Loucy (cell line): ENCODE measurements at regions not wholly inside any gene's neighbourhood (a gene's known extent, or its start where the extent isn't known, plus 50 kb on each side); places are given as distances from the start of the nearest gene placed in this dataset.

Experiments
- H2AFZ ChIP-seq: fragments of 200-600 bp; sonication (generic); 2 replicates; pipeline ENCODE4 v1.6.0; 2016; ENCODE audit warnings: antibody characterized with exemption, mild to moderate bottlenecking, low read length, moderate library complexity
- H3F3A ChIP-seq: fragments of 200-600 bp; 2 replicates; pipeline ENCODE4 v1.6.0; 2016; ENCODE audit warnings: antibody characterized with exemption, low read depth, mild to moderate bottlenecking
- H3K27me3 ChIP-seq: fragments of 200-600 bp; sonication (generic); 2 replicates; pipeline ENCODE4 v1.6.1; 2014; ENCODE audit warnings: low read length, mild to moderate bottlenecking; ENCODE audit not compliant: insufficient read depth, poor library complexity, severe bottlenecking
- H3K36me3 ChIP-seq: fragments of 200-600 bp; sonication (generic); 2 replicates; pipeline ENCODE4 v1.6.1; 2016; ENCODE audit warnings: low read length; ENCODE audit not compliant: insufficient read depth
- H3K4me1 ChIP-seq: fragments of 200-600 bp; sonication (generic); 2 replicates; pipeline ENCODE4 v1.5.1; 2014; ENCODE audit warnings: low read length, mild to moderate bottlenecking; ENCODE audit not compliant: insufficient read depth, poor library complexity, severe bottlenecking
- H3K4me2 ChIP-seq: fragments of 200-600 bp; sonication (generic); 2 replicates; pipeline ENCODE4 v1.6.0; 2014; ENCODE audit warnings: antibody characterized with exemption, low read length, low read depth, mild to moderate bottlenecking; ENCODE audit not compliant: poor library complexity, severe bottlenecking
- H3K4me3 ChIP-seq: fragments of 200-600 bp; sonication (generic); 2 replicates; pipeline ENCODE4 v1.5.1; 2014; ENCODE audit warnings: low read length, mild to moderate bottlenecking, mixed read lengths; ENCODE audit not compliant: poor library complexity, severe bottlenecking
- H3K79me2 ChIP-seq: fragments of 200-600 bp; sonication (generic); 2 replicates; pipeline ENCODE4 v1.6.1; 2014; ENCODE audit warnings: low read length; ENCODE audit not compliant: insufficient read depth
- H3K9ac ChIP-seq: fragments of 200-600 bp; sonication (generic); 2 replicates; pipeline ENCODE4 v1.6.0; 2014; ENCODE audit warnings: mild to moderate bottlenecking, low read depth, low read length, moderate library complexity; ENCODE audit not compliant: poor library complexity, severe bottlenecking
- H3K9me2 ChIP-seq: fragments of 200-600 bp; sonication (generic); replicated peaks from 2 replicates; pipeline ENCODE4 v1.6.1; 2016; ENCODE audit warnings: low read depth, low read length, mixed read lengths
- H3K9me3 ChIP-seq: fragments of 200-600 bp; sonication (generic); 2 replicates; pipeline ENCODE4 v1.6.1; 2014; ENCODE audit warnings: mild to moderate bottlenecking, antibody characterized with exemption, low read length, low read depth; ENCODE audit not compliant: insufficient read depth
- H4K20me1 ChIP-seq: fragments of 200-600 bp; sonication (generic); 2 replicates; pipeline ENCODE4 v1.6.0; 2014; ENCODE audit warnings: antibody characterized with exemption, low read length, mild to moderate bottlenecking; ENCODE audit not compliant: insufficient read depth, poor library complexity, severe bottlenecking
- EZH2phosphoT487 ChIP-seq: fragments of 200-600 bp; IDR thresholded peaks from 2 replicates; pipeline ENCODE4 v1.6.1; 2018; ENCODE audit warnings: antibody characterized with exemption, mild to moderate bottlenecking, moderate library complexity, borderline replicate concordance
- TF ChIP-seq, protein P1 (sequence below): fragments of 200-600 bp; sonication (generic); conservative IDR thresholded peaks from 2 replicates; pipeline ENCODE4 v1.5.1; 2014; ENCODE audit warnings: mild to moderate bottlenecking, antibody characterized with exemption, low read length

GRCh38 chr3:65190111-65190510, 502.3 kb upstream of the ADAMTS9 start:
- Histone ChIP-seq H3K9me3 (no peaks in the 10 kb centered on the region), H3K79me2 (no peaks in the 10 kb centered on the region), H3K4me1 (no peaks in the 10 kb centered on the region), H3K4me3 (no peak overlapping the region), H3K27me3 (no peaks in the 10 kb centered on the region), H3K36me3 (no peaks in the 10 kb centered on the region), H3F3A (no peaks in the 10 kb centered on the region), H4K20me1 (no peaks in the 10 kb centered on the region), H2AFZ (no peak overlapping the region), H3K9ac (no peak overlapping the region), H3K4me2 (no peak overlapping the region), H3K9me2 (no peaks in the 10 kb centered on the region)
- TF ChIP-seq EZH2phosphoT487 = no peak
- TF ChIP-seq, protein P1, sequence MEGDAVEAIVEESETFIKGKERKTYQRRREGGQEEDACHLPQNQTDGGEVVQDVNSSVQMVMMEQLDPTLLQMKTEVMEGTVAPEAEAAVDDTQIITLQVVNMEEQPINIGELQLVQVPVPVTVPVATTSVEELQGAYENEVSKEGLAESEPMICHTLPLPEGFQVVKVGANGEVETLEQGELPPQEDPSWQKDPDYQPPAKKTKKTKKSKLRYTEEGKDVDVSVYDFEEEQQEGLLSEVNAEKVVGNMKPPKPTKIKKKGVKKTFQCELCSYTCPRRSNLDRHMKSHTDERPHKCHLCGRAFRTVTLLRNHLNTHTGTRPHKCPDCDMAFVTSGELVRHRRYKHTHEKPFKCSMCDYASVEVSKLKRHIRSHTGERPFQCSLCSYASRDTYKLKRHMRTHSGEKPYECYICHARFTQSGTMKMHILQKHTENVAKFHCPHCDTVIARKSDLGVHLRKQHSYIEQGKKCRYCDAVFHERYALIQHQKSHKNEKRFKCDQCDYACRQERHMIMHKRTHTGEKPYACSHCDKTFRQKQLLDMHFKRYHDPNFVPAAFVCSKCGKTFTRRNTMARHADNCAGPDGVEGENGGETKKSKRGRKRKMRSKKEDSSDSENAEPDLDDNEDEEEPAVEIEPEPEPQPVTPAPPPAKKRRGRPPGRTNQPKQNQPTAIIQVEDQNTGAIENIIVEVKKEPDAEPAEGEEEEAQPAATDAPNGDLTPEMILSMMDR = no peak

GRCh38 chr3:65186268-65186667, 498.5 kb upstream of the ADAMTS9 start:
- Histone ChIP-seq H3K36me3 (no peaks in the 10 kb centered on the region), H3K27me3 (no peaks in the 10 kb centered on the region), H3K9ac (no peak overlapping the region), H3K9me3 (no peaks in the 10 kb centered on the region), H2AFZ (no peak overlapping the region), H3K79me2 (no peaks in the 10 kb centered on the region), H3K4me1 (no peaks in the 10 kb centered on the region), H3K4me2 (no peak overlapping the region), H3K9me2 (no peaks in the 10 kb centered on the region), H4K20me1 (no peaks in the 10 kb centered on the region), H3K4me3 (no peak overlapping the region), H3F3A (no peaks in the 10 kb centered on the region)
- TF ChIP-seq EZH2phosphoT487 = no peak
- TF ChIP-seq, protein P1 = no peak

DNA sequence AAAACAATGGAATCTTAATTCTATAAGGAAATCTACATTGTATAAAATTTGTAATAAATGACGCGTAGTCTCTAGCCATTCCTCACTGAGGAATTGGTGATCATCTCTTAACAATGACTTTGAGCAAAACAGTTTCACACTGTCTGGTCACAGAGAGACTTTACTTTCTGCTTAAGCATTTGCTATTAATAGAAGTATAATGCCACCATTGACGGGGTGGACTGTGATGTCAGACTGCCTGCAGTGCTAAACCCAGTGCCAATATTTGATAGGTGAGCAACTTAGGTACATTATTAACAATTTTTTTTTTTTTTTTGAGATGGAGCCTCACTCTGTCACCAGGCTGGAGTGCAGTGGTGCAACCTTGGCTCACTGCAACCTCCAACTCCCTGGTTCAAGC, 494.9 kb upstream of the ADAMTS9 start:
- no peaks in the 10 kb centered on the region for H3K36me3 ChIP-seq
- H3K4me1 ChIP-seq = no peaks in the 10 kb centered on the region
- H3K79me2 ChIP-seq = no peaks in the 10 kb centered on the region
- no peak overlapping the region for H3K9ac ChIP-seq
- H3F3A ChIP-seq = no peaks in the 10 kb centered on the region
- no peak overlapping the region for H2AFZ ChIP-seq
- no peaks in the 10 kb centered on the region for H4K20me1 ChIP-seq
- no peaks in the 10 kb centered on the region for H3K9me3 ChIP-seq
- H3K9me2 ChIP-seq = no peaks in the 10 kb centered on the region
- no peaks in the 10 kb centered on the region for H3K27me3 ChIP-seq
- H3K4me3 ChIP-seq = no peak overlapping the region
- TF ChIP-seq, protein P1 = no peak
- no peak for TF ChIP-seq EZH2phosphoT487
- no peak overlapping the region for H3K4me2 ChIP-seq
